LNCAP (cell line): ENCODE measurements at regions not wholly inside any gene's neighbourhood (a gene's known extent, or its start where the extent isn't known, plus 50 kb on each side); places are given as distances from the start of the nearest gene placed in this dataset.

Experiments
- TF ChIP-seq, protein P1 (sequence below): fragments of 450-650 bp; IDR thresholded peaks from 2 replicates; pipeline ENCODE4 v1.5.1; 2017; ENCODE audit warnings: mild to moderate bottlenecking

DNA sequence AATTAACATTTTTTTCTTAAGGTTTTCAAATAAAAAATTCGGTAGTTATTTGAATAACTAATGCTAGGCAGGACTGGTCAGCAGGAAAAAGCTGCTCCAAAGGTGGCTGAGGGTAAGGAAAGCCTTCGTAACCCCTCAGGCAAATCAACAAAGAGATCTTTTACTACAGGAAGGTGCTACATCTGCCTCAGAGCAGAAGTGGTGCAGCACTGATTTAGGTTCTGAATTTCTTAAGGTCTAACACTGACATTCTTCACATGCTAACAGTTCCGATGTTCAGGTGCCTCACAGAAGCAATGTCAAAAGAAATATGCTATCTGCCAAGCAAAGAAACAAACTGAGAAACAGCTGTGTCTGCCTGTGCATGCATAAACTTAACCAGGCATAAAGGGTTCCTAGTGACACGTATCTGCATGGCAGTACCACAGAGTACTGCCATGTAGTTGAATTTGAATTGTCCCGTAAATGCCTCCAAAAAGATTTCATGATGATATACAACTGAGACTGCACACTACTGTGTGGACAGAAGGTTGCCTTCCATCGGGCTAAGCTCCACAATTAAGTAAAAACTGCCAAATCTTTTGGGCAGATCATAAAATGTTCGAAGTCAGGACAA is 275.0 kb upstream of the NSMCE3 start:
- TF ChIP-seq, protein P1, sequence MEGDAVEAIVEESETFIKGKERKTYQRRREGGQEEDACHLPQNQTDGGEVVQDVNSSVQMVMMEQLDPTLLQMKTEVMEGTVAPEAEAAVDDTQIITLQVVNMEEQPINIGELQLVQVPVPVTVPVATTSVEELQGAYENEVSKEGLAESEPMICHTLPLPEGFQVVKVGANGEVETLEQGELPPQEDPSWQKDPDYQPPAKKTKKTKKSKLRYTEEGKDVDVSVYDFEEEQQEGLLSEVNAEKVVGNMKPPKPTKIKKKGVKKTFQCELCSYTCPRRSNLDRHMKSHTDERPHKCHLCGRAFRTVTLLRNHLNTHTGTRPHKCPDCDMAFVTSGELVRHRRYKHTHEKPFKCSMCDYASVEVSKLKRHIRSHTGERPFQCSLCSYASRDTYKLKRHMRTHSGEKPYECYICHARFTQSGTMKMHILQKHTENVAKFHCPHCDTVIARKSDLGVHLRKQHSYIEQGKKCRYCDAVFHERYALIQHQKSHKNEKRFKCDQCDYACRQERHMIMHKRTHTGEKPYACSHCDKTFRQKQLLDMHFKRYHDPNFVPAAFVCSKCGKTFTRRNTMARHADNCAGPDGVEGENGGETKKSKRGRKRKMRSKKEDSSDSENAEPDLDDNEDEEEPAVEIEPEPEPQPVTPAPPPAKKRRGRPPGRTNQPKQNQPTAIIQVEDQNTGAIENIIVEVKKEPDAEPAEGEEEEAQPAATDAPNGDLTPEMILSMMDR = no peak

DNA sequence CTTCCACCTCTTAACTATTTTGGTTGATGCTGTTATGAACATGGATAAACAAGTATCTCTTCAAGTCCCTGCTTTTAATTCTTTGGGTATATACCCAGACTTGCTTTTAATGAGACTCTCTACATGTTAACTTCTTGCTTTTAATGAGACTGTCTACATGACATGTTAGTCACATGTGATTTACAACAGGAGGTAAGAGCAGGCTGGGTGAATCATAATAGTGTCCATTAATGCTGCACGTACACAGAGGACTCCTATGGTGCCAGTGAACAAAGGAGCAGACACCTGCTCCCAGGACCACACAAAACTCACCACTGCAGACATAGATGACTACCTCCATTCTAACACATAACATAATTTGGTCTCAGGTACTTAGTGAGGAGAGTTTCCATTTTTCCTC is 273.4 kb upstream of the NSMCE3 start:
- TF ChIP-seq, protein P1 = no peak

DNA sequence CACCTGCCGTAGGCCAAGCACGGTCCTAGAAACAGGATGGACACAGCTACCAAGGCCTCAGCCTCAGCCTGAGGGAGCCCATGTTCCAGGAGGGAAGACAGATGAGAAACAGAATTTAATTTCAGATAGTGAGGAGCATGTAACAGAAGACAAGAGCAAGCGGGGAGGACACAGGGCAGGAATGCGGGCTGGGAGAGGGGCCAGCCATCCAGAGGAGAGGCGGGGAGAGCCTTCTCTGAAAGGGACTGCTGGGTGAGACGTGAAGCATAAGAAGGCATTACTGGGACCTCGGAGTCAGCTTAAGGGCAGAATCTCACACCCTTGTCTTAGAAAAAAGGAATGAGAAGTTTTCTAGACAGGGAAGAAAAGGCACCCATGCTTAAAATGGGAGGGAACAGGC is 271.7 kb upstream of the NSMCE3 start:
- TF ChIP-seq, protein P1 = no peak

DNA sequence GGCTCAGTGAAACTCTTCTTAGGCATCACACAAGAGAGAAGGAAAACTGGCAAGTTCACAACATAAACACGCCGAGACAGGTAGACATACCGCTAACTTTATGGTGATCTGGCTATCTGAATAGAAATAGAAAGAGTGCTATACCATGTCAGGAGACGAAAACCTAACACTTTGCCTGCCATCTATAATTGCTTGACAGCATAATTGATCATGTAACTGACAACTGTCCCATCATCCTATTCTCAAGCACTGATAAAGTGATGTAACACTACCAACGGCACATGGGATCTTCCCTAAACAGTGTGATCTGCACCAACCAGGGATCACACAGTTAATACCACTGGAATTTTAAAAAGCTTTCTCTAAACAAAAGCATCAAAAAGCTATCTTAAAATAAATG is 270.9 kb upstream of the NSMCE3 start:
- TF ChIP-seq, protein P1 = no peak

DNA sequence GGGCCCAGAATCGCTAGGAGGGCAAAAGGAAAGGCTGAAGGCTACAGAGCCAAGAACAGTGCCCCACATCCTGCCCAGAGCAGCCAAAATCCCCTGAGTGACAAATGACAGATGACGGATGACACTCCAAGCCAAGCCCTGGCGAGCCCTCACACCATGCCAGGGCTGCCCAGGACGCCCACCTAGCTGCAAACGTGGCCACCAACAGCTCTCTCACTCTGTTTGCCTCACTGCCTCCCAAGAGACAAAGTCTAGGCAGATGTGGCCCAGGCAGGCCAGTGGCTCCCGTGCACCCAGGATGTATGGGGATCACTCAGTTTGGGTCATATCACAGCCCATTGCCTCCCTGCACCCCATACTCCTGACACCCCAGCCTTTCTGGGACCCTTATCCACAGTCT is 270.1 kb upstream of the NSMCE3 start:
- TF ChIP-seq, protein P1 = no peak

DNA sequence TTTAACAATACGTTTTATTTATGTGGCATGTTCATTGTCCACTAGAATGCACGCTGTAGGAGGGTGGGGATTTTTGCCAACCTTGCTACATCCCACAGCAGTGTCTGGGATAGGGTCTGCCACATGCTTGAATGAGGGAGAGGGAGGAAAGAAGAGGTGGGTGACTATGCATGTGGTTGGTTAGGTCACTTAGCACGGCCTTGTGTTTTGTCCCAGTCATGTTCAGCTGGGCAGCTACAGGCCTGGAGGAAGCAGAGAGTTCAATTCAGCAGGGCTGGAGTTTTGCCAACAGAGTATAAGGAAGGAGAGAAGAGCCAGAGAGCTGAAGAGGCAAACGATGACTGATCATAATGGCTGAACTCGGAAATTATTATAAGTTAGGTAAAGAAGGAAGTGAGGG is 268.4 kb upstream of the NSMCE3 start:
- TF ChIP-seq, protein P1 = no peak

DNA sequence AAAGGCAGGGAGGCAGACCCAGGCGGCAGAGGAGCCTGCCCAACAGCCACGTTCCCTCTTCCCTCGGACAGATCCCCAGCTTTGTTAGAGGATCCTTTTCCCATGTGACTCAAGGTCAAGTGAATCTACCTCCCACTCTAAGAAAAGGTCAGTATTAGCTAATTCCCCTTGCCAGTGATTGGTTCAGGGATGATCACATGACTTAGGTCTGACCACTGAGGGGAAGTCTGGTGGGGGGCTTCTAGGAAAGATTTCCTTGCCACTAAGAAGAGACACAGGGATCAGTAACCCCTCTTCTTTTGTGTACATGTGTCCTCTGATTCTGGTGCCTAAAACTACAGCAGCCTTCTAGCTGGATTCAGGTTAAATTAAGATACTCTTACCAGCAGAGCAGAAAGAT is 266.3 kb upstream of the NSMCE3 start:
- TF ChIP-seq, protein P1 = no peak

DNA sequence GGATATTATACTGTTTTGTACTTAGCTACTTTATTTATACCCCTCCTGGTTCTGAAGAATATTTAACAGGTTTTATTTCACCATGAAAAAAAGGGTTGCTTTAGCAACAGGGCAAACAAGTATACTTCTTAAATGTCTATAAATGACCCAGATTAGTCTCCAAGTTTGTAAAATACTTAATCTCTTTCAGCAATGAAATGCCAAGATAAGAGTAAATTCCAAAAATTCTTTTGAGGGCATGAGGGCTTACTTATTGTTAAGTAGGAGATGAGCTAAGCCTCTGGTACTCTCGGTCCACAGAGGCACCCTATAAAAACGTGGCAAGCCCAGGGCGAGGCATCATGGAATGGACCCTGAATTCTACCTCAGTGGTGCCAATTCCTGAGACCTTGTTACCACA is 264.8 kb upstream of the NSMCE3 start:
- TF ChIP-seq, protein P1 = no peak
